HepG2 (cell line): ENCODE measurements at regions not wholly inside any gene's neighbourhood (a gene's known extent, or its start where the extent isn't known, plus 50 kb on each side); places are given as distances from the start of the nearest gene placed in this dataset.

Source experiments
- ATAC-seq: fragments of 200-7000 bp; cut with Tn5 transposase; 3 replicates; pipeline ENCODE4 v1.9.1; 2020; ENCODE audit warnings: mild to moderate bottlenecking, moderate library complexity
- BruUV-seq: library from RNA; stranded (reverse); fragments of 400-500 nt; replicated peaks from 2 replicates; lab custom pipeline; 2021; lab: Mats Ljungman, UMichigan
- CTCF ChIA-PET: fragments of 300-600 bp; formaldehyde crosslinking; extraction: SDS; loops from one replicate; lab custom pipeline; 2021; ENCODE audit warnings: low total read pairs, inconsistent platforms, low intra/inter-chr PET ratio; lab: Yijun Ruan, JAX
- POLR2A ChIA-PET: fragments of 350-600 bp; sonication (Branson Sonifier 250); formaldehyde crosslinking; loops from one replicate; lab custom pipeline; 2020; ENCODE audit warnings: antibody characterized with exemption, inconsistent platforms; lab: Yijun Ruan, JAX
- DNase-seq: peaks from one replicate; pipeline ENCODE4 v3.0.0-alpha.2; 2015; ENCODE audit warnings: low spot score
- FAIRE-seq: peaks from 3 replicates; lab custom pipeline; 2011; peaks lifted over from hg19 to GRCh38; lab: Jason Lieb, UNC
- H2AFZ ChIP-seq: one replicate; pipeline ENCODE4 v1.6.1; 2011; ENCODE audit warnings: low read length, inconsistent platforms
- H3K27ac ChIP-seq: fragments of 300-600 bp; 3 replicates; pipeline ENCODE4 v1.8.0; 2011; ENCODE audit warnings: mixed run types, mild to moderate bottlenecking, mixed read lengths, low read length, inconsistent platforms; ENCODE audit not compliant: insufficient read depth; ENCODE audit errors: extremely low read length
- H3K27me3 ChIP-seq, 2 experiments: fragments of 200-600 bp in 1 of 2; 2 replicates in 1 of 2; 3 replicates in 1 of 2; pipeline versions ENCODE4 v1.6.0 to v1.8.0; 2011; ENCODE audit warnings: low read length in 2 of 2, mild to moderate bottlenecking in 2 of 2, moderate library complexity in 2 of 2, inconsistent platforms in 1 of 2; ENCODE audit not compliant: insufficient read depth in 2 of 2, control insufficient read depth in 1 of 2
- H3K36me3 ChIP-seq, 2 experiments: fragments of 200-600 bp in 1 of 2; replicated peaks in 1 of 2; 2 replicates in 1 of 2; 3 replicates in 1 of 2; pipeline versions ENCODE4 v1.5.1 to v1.8.0; 2011; ENCODE audit warnings: low read length in 2 of 2, inconsistent platforms in 1 of 2; ENCODE audit not compliant: insufficient read depth in 2 of 2, control insufficient read depth in 1 of 2
- H3K4me1 ChIP-seq: 2 replicates; pipeline ENCODE4 v1.5.1; 2012; ENCODE audit warnings: low read length, inconsistent platforms; ENCODE audit not compliant: insufficient read depth
- H3K4me2 ChIP-seq: 2 replicates; pipeline ENCODE4 v1.6.0; 2011; ENCODE audit warnings: low read depth, low read length, inconsistent platforms
- H3K4me3 ChIP-seq, 3 experiments: fragments of 200-600 bp in 1 of 3; sonication (generic), shearing (Covaris generic) in 1 of 3; replicated peaks in 1 of 3; 2 replicates each; pipeline ENCODE4 v1.5.1; 2011 to 2016; ENCODE audit warnings: low read length in 3 of 3, inconsistent platforms in 2 of 3, low read depth in 2 of 3, mild to moderate bottlenecking in 2 of 3, control low read depth in 1 of 3, mixed read lengths in 1 of 3; ENCODE audit not compliant: insufficient read depth in 1 of 3
- H3K79me2 ChIP-seq: one replicate; pipeline ENCODE4 v1.6.1; 2011; ENCODE audit warnings: low read length, inconsistent platforms; ENCODE audit not compliant: insufficient read depth
- H3K9ac ChIP-seq: 2 replicates; pipeline ENCODE4 v1.6.0; 2011; ENCODE audit warnings: mild to moderate bottlenecking, low read depth, low read length, inconsistent platforms; ENCODE audit not compliant: insufficient read depth
- H3K9me3 ChIP-seq: 2 replicates; pipeline ENCODE4 v1.5.1; 2012; ENCODE audit warnings: mild to moderate bottlenecking, low read length
- H4K20me1 ChIP-seq: 2 replicates; pipeline ENCODE4 v1.6.0; 2011; ENCODE audit warnings: inconsistent platforms, mild to moderate bottlenecking, low read length, moderate library complexity; ENCODE audit not compliant: insufficient read depth
- EEA1 ChIP-seq: sonication (generic); formaldehyde crosslinking; IDR thresholded peaks from 2 replicates; pipeline ENCODE4 v1.5.1; 2020; ENCODE audit warnings: mild to moderate bottlenecking, missing genetic modification reagents, borderline replicate concordance
- FOXM1 ChIP-seq: sonication (generic); formaldehyde crosslinking; IDR thresholded peaks from 2 replicates; pipeline ENCODE4 v1.5.0; 2020; ENCODE audit warnings: missing genetic modification reagents
- GABPB1 ChIP-seq: IDR thresholded peaks from 2 replicates; pipeline ENCODE4 v1.6.1; 2016; ENCODE audit warnings: mild to moderate bottlenecking, missing genetic modification reagents, moderate library complexity, missing compliant biosample characterization
- GTF2F1 ChIP-seq: fragments of 150-350 bp; IDR thresholded peaks from 2 replicates; pipeline ENCODE4 v1.6.1; 2014; ENCODE audit warnings: low read length
- MXD3 ChIP-seq: IDR thresholded peaks from 2 replicates; pipeline ENCODE4 v1.6.1; 2016; ENCODE audit warnings: mild to moderate bottlenecking, missing biosample characterization, missing genetic modification reagents
- NR2F1 ChIP-seq, 2 experiments: fragments of 450-650 bp in 1 of 2; formaldehyde crosslinking in 1 of 2; IDR thresholded peaks; 2 replicates each; pipeline versions ENCODE4 v1.5.0 to v1.6.1; 2016 to 2020; ENCODE audit warnings: mild to moderate bottlenecking in 1 of 2, missing compliant biosample characterization in 1 of 2, missing genetic modification reagents in 1 of 2, moderate library complexity in 1 of 2
- NR2F6 ChIP-seq, 2 experiments: IDR thresholded peaks; 2 replicates each; pipeline ENCODE4 v1.6.1; 2016; ENCODE audit warnings: antibody characterized with exemption in 1 of 2, mild to moderate bottlenecking in 1 of 2
- PRPF4 ChIP-seq: fragments of 200-400 bp; formaldehyde crosslinking; IDR thresholded peaks from 2 replicates; pipeline ENCODE4 v1.6.1; 2016; ENCODE audit warnings: low read length, low read depth; ENCODE audit not compliant: poor library complexity, severe bottlenecking
- SOX5 ChIP-seq: IDR thresholded peaks from 2 replicates; pipeline ENCODE4 v1.6.1; 2016; ENCODE audit warnings: borderline replicate concordance
- TBX2 ChIP-seq: sonication (generic); formaldehyde crosslinking; IDR thresholded peaks from 2 replicates; pipeline ENCODE4 v1.5.0; 2020; ENCODE audit warnings: missing genetic modification reagents, mild to moderate bottlenecking, borderline replicate concordance
- TCF7 ChIP-seq: sonication (generic); IDR thresholded peaks from 2 replicates; pipeline ENCODE4 v1.6.1; 2016; ENCODE audit warnings: antibody characterized with exemption, low read depth
- TOPORS ChIP-seq: sonication (generic); formaldehyde crosslinking; IDR thresholded peaks from 2 replicates; pipeline ENCODE4 v1.8.0; 2023; ENCODE audit warnings: mild to moderate bottlenecking, missing genetic modification reagents
- ZNF234 ChIP-seq: sonication (generic); formaldehyde crosslinking; conservative IDR thresholded peaks from 2 replicates; pipeline ENCODE4 v1.5.1; 2020; ENCODE audit warnings: mild to moderate bottlenecking, missing genetic modification reagents
- ZNF512 ChIP-seq: sonication (generic); formaldehyde crosslinking; IDR thresholded peaks from 2 replicates; pipeline ENCODE4 v1.4.0; 2020; ENCODE audit warnings: mild to moderate bottlenecking, missing genetic modification reagents
- WGBS: methylation state at CpG from one replicate; pipeline ENCODE4 v1.1.6; 2017; ENCODE audit warnings: low lambda C conversion rate; 5-methylcytosine and 5-hydroxymethylcytosine counted together
- in situ Hi-C: cut with HindIII; loops from 2 replicates; pipeline ENCODE4 v1.10.0; 2017; ENCODE audit warnings: low pct_unique_long_range_greater_than_20kb; ENCODE audit not compliant: extremely low pct_ligation_motif_present
- intact Hi-C: fragments of 100-400 bp; cut with micrococcal nuclease; formaldehyde crosslinking; loops from one replicate; pipeline ENCODE4 v1.10.0; 2022; ENCODE audit not compliant: unreplicated experiment
- TF ChIP-seq, protein P1 (sequence below): sonication (generic); formaldehyde crosslinking; IDR thresholded peaks from 2 replicates; pipeline ENCODE4 v1.5.1; 2020; ENCODE audit warnings: missing genetic modification reagents, mild to moderate bottlenecking, borderline replicate concordance

DNA sequence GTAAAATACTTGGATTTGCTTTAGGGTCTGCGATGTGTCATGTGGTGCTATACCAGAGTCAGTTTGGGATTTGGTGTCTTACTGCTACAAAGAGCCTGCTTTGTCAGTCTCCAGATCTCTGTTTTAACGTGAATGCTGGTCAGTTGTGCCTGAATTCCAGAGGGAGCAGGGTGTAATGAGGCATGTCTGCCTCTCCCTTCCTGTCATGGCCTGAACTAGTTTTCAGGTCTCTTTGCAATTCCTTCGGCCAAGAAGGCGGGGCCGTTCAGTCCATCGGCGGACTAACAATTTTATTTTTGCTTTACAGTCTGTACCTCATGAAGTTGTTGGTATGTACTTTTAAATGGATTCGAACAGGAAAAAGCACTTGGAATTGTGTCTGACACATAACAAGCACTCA, 465.1 kb upstream of the ADARB2 start:
- no peak for FAIRE-seq
- Histone ChIP-seq H3K79me2 (no peaks in the 10 kb centered on the region), H3K9me3 (peaks cover 10% of the 10 kb centered on the region), H3K27ac (no peak overlapping the region), H2AFZ (no peak overlapping the region), H3K4me3 (no peak overlapping the region), H3K9ac (no peak overlapping the region), H3K27me3 (no peaks in the 10 kb centered on the region), H4K20me1 (no peaks in the 10 kb centered on the region), H3K4me2 (no peak overlapping the region), H3K4me1 (no peaks in the 10 kb centered on the region), H3K36me3 (no peaks in the 10 kb centered on the region)
- BruUV-seq, result no TSS peak
- in situ Hi-C loops, result no loop called here
- no peak for DNase-seq
- intact Hi-C loops, result no loop called here
- TF ChIP-seq MXD3 (CRISPR knock-in tag), result no peak
- TF ChIP-seq TOPORS (CRISPR knock-in tag), result no peak
- TF ChIP-seq ZNF234, result no peak
- TF ChIP-seq ZNF512 (CRISPR knock-in tag), result no peak
- no peak for TF ChIP-seq NR2F1 (CRISPR knock-in tag; IDR thresholded peaks at IDR 0.05)
- no peak for TF ChIP-seq TBX2 (CRISPR knock-in tag)
- TF ChIP-seq TCF7, result no peak
- no peak for TF ChIP-seq FOXM1 (CRISPR knock-in tag)
- no peak for TF ChIP-seq EEA1 (CRISPR knock-in tag)
- no peak for TF ChIP-seq GABPB1 (CRISPR knock-in tag)
- no peak for TF ChIP-seq SOX5 (CRISPR knock-in tag)
- no peak for TF ChIP-seq PRPF4
- no peak for TF ChIP-seq GTF2F1
- TF ChIP-seq NR2F6 (IDR thresholded peaks at IDR 0.05), result no peak
- TF ChIP-seq NR2F6 (CRISPR knock-in tag; IDR thresholded peaks at IDR 0.05), result no peak
- TF ChIP-seq, protein P1, sequence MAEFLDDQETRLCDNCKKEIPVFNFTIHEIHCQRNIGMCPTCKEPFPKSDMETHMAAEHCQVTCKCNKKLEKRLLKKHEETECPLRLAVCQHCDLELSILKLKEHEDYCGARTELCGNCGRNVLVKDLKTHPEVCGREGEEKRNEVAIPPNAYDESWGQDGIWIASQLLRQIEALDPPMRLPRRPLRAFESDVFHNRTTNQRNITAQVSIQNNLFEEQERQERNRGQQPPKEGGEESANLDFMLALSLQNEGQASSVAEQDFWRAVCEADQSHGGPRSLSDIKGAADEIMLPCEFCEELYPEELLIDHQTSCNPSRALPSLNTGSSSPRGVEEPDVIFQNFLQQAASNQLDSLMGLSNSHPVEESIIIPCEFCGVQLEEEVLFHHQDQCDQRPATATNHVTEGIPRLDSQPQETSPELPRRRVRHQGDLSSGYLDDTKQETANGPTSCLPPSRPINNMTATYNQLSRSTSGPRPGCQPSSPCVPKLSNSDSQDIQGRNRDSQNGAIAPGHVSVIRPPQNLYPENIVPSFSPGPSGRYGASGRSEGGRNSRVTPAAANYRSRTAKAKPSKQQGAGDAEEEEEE (CRISPR knock-in tag), result no peak
- no peak for ATAC-seq
- ChIA-PET POLR2A (no interaction called here), CTCF (no interaction called here)
- WGBS, result 16% methylated on average over 8 of the region's 8 CpGs
